ENCODE measurements at regions not wholly inside any gene's neighbourhood (a gene's known extent, or its start where the extent isn't known, plus 50 kb on each side); places are given as distances from the start of the nearest gene placed in this dataset.

DNA sequence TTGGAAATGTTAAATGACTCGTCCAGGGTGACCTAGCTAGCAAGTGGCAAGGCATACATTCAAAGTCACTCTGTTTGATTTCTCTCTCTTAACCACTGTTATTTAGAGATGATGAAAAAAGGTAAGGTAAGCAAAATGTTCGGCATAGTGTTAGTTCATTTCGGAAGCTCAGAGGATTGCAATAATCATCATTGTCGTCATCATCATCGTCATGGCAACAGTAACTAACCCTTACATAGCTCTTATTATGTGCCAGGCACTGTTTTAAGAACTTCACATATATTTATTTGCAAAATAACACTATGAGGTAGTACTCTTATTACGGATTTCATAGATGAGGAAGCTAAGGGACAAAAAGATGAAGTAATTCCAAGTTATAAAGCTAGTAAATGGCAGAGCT is 292.7 kb upstream of the CXCR4 start:
- no peak overlapping the region for H3K4me3 ChIP-seq (ENCODE audit: low read length in 3 of 3)
- H3K9me3 ChIP-seq (ENCODE audit: control insufficient read depth in 2 of 3, insufficient read depth in 1 of 3, low read length in 3 of 3) = no peaks in the 10 kb centered on the region
- intact Hi-C loops (cut with DNase I) = no loop called here
- no peak for TF ChIP-seq CTCF (IDR thresholded peaks at IDR 0.05; ENCODE audit: borderline replicate concordance, extremely low read depth, insufficient read depth)
- no peak overlapping the region for H3K27ac ChIP-seq (ENCODE audit: low read depth in 2 of 2, low read length in 2 of 2)
- FAIRE-seq = no peak
- H3K9ac ChIP-seq (ENCODE audit: low read length in 3 of 3) = no peak overlapping the region
- H3K36me3 ChIP-seq (ENCODE audit: control insufficient read depth in 2 of 3, insufficient read depth in 3 of 3, low read length in 3 of 3) = no peaks in the 10 kb centered on the region
- no peaks in the 10 kb centered on the region for H3K4me1 ChIP-seq (ENCODE audit: control insufficient read depth in 2 of 3, insufficient read depth in 2 of 3, low read depth in 1 of 3, low read length in 3 of 3)
- no peak for DNase-seq
- H3K27me3 ChIP-seq (ENCODE audit: control insufficient read depth, insufficient read depth, low read length) = no peaks in the 10 kb centered on the region

- Histone ChIP-seq H3K9ac (ENCODE audit: low read length in 3 of 3) (no peak overlapping the region), H3K27ac (ENCODE audit: low read depth in 2 of 2, low read length in 2 of 2) (no peak overlapping the region), H3K9me3 (ENCODE audit: control insufficient read depth in 2 of 3, insufficient read depth in 1 of 3, low read length in 3 of 3) (no peaks in the 10 kb centered on the region), H3K4me3 (ENCODE audit: low read length in 3 of 3) (no peak overlapping the region), H3K27me3 (ENCODE audit: control insufficient read depth, insufficient read depth, low read length) (no peaks in the 10 kb centered on the region), H3K4me1 (ENCODE audit: control insufficient read depth in 2 of 3, insufficient read depth in 2 of 3, low read depth in 1 of 3, low read length in 3 of 3) (no peaks in the 10 kb centered on the region), H3K36me3 (ENCODE audit: control insufficient read depth in 2 of 3, insufficient read depth in 3 of 3, low read length in 3 of 3) (no peaks in the 10 kb centered on the region)
- intact Hi-C loops (cut with DNase I) = no loop called here
- FAIRE-seq (no peak), DNase-seq (no peak)
- no peak for TF ChIP-seq CTCF (IDR thresholded peaks at IDR 0.05; ENCODE audit: borderline replicate concordance, extremely low read depth, insufficient read depth)
These were observed 290.8 kb upstream of the CXCR4 start for GRCh38 chr2:136408795-136409194.

DNA sequence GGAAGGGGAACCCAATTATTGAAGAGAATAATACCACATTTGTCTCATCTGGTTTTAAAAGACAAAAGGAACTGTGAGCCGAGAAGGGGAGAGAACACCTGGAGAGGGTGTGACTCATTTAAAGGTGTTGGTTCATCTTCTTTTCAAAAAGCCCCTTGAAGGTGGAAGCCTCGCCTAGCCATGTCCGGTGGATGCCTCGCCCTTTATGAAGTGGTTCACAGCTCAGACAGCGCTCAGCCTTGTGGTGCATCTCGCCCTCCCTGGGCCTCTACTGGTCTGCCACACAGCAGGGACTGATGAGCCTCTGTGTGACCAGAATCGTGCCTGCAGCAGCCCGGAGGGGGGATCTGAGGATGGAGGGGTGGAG is 290.0 kb upstream of the CXCR4 start:
- no peak overlapping the region for H3K27ac ChIP-seq (ENCODE audit: low read depth in 2 of 2, low read length in 2 of 2)
- no peaks in the 10 kb centered on the region for H3K4me1 ChIP-seq (ENCODE audit: control insufficient read depth in 2 of 3, insufficient read depth in 2 of 3, low read depth in 1 of 3, low read length in 3 of 3)
- H3K9ac ChIP-seq (ENCODE audit: low read length in 3 of 3) = no peak overlapping the region
- TF ChIP-seq CTCF (IDR thresholded peaks at IDR 0.05; ENCODE audit: borderline replicate concordance, extremely low read depth, insufficient read depth) = no peak
- no peak for DNase-seq
- no peaks in the 10 kb centered on the region for H3K9me3 ChIP-seq (ENCODE audit: control insufficient read depth in 2 of 3, insufficient read depth in 1 of 3, low read length in 3 of 3)
- H3K36me3 ChIP-seq (ENCODE audit: control insufficient read depth in 2 of 3, insufficient read depth in 3 of 3, low read length in 3 of 3) = no peaks in the 10 kb centered on the region
- intact Hi-C loops (cut with DNase I) = no loop called here
- no peak overlapping the region for H3K4me3 ChIP-seq (ENCODE audit: low read length in 3 of 3)
- FAIRE-seq = no peak
- no peaks in the 10 kb centered on the region for H3K27me3 ChIP-seq (ENCODE audit: control insufficient read depth, insufficient read depth, low read length)

Data from kidney (tissue), 13 donors.